HepG2 (cell line): ENCODE measurements at regions not wholly inside any gene's neighbourhood (a gene's known extent, or its start where the extent isn't known, plus 50 kb on each side); places are given as distances from the start of the nearest gene placed in this dataset.
"Not testable (repeated sequence)": the region's sequence is repeated elsewhere in the genome, so short reads cannot be mapped to it uniquely, and the experiment has no call there.

Experiments
- CTCF ChIP-seq: sonication (generic); formaldehyde crosslinking; IDR thresholded peaks from 2 replicates; pipeline ENCODE4 v1.5.0; 2020; ENCODE audit warnings: mild to moderate bottlenecking, missing genetic modification reagents, moderate library complexity
- NFE2L2 ChIP-seq: fragments of 150-350 bp; IDR thresholded peaks from 2 replicates; pipeline ENCODE4 v1.6.1; 2014; ENCODE audit warnings: low read length
- NFRKB ChIP-seq: fragments of 450-650 bp; IDR thresholded peaks from 2 replicates; pipeline ENCODE4 v1.6.1; 2017
- RXRB ChIP-seq: IDR thresholded peaks from 2 replicates; pipeline ENCODE4 v1.6.1; 2016; ENCODE audit warnings: borderline replicate concordance, missing genetic modification reagents, missing compliant biosample characterization
- ZNF180 ChIP-seq: sonication (generic); formaldehyde crosslinking; IDR thresholded peaks from 2 replicates; pipeline ENCODE4 v1.4.0; 2020; ENCODE audit warnings: low read depth, missing genetic modification reagents, borderline replicate concordance
- ZNF318 ChIP-seq: sonication (generic); formaldehyde crosslinking; IDR thresholded peaks from 2 replicates; pipeline ENCODE4 v1.4.0; 2020; ENCODE audit warnings: mild to moderate bottlenecking, missing genetic modification reagents
- ZNF614 ChIP-seq: IDR thresholded peaks from 2 replicates; pipeline ENCODE4 v1.6.1; 2018; ENCODE audit warnings: missing biosample characterization, missing genetic modification reagents, inconsistent platforms, borderline replicate concordance
- TF ChIP-seq, protein P1 (sequence below): sonication (generic); formaldehyde crosslinking; IDR thresholded peaks from 2 replicates; pipeline ENCODE4 v1.4.0; 2020; ENCODE audit warnings: mild to moderate bottlenecking, missing genetic modification reagents, borderline replicate concordance

- not testable (repeated sequence) for TF ChIP-seq NFE2L2; RXRB; NFRKB; ZNF614 (CRISPR knock-in tag); CTCF (CRISPR knock-in tag); ZNF180 (CRISPR knock-in tag); ZNF318 (CRISPR knock-in tag)
- TF ChIP-seq, protein P1, sequence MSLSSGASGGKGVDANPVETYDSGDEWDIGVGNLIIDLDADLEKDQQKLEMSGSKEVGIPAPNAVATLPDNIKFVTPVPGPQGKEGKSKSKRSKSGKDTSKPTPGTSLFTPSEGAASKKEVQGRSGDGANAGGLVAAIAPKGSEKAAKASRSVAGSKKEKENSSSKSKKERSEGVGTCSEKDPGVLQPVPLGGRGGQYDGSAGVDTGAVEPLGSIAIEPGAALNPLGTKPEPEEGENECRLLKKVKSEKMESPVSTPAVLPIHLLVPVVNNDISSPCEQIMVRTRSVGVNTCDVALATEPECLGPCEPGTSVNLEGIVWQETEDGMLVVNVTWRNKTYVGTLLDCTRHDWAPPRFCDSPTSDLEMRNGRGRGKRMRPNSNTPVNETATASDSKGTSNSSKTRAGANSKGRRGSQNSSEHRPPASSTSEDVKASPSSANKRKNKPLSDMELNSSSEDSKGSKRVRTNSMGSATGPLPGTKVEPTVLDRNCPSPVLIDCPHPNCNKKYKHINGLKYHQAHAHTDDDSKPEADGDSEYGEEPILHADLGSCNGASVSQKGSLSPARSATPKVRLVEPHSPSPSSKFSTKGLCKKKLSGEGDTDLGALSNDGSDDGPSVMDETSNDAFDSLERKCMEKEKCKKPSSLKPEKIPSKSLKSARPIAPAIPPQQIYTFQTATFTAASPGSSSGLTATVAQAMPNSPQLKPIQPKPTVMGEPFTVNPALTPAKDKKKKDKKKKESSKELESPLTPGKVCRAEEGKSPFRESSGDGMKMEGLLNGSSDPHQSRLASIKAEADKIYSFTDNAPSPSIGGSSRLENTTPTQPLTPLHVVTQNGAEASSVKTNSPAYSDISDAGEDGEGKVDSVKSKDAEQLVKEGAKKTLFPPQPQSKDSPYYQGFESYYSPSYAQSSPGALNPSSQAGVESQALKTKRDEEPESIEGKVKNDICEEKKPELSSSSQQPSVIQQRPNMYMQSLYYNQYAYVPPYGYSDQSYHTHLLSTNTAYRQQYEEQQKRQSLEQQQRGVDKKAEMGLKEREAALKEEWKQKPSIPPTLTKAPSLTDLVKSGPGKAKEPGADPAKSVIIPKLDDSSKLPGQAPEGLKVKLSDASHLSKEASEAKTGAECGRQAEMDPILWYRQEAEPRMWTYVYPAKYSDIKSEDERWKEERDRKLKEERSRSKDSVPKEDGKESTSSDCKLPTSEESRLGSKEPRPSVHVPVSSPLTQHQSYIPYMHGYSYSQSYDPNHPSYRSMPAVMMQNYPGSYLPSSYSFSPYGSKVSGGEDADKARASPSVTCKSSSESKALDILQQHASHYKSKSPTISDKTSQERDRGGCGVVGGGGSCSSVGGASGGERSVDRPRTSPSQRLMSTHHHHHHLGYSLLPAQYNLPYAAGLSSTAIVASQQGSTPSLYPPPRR (CRISPR knock-in tag) = not testable (repeated sequence)
Observed at GRCh38 chr13:111763001-111763872, 303.7 kb upstream of the SOX1 start.
